ENCODE measurements at regions not wholly inside any gene's neighbourhood (a gene's known extent, or its start where the extent isn't known, plus 50 kb on each side); places are given as distances from the start of the nearest gene placed in this dataset.
A peak's percentile ranks its signal among the peaks of the same experiment; 100 is the strongest.

- H3K27me3 ChIP-seq (ENCODE audit: insufficient read depth), result no peaks in the 10 kb centered on the region
- H3K79me2 ChIP-seq (replicated peaks; ENCODE audit: insufficient read depth), result no peaks in the 10 kb centered on the region
- no peak overlapping the region for H3K4me2 ChIP-seq
- TF ChIP-seq ZNF114 (CRISPR knock-in tag; IDR thresholded peaks at IDR 0.05) (no peak), POLR2AphosphoS5 (IDR thresholded peaks at IDR 0.05; ENCODE audit: low read depth) (no peak), JUNB (IDR thresholded peaks at IDR 0.05; ENCODE audit: unreplicated experiment) (no peak)
- TF ChIP-seq, protein P1, sequence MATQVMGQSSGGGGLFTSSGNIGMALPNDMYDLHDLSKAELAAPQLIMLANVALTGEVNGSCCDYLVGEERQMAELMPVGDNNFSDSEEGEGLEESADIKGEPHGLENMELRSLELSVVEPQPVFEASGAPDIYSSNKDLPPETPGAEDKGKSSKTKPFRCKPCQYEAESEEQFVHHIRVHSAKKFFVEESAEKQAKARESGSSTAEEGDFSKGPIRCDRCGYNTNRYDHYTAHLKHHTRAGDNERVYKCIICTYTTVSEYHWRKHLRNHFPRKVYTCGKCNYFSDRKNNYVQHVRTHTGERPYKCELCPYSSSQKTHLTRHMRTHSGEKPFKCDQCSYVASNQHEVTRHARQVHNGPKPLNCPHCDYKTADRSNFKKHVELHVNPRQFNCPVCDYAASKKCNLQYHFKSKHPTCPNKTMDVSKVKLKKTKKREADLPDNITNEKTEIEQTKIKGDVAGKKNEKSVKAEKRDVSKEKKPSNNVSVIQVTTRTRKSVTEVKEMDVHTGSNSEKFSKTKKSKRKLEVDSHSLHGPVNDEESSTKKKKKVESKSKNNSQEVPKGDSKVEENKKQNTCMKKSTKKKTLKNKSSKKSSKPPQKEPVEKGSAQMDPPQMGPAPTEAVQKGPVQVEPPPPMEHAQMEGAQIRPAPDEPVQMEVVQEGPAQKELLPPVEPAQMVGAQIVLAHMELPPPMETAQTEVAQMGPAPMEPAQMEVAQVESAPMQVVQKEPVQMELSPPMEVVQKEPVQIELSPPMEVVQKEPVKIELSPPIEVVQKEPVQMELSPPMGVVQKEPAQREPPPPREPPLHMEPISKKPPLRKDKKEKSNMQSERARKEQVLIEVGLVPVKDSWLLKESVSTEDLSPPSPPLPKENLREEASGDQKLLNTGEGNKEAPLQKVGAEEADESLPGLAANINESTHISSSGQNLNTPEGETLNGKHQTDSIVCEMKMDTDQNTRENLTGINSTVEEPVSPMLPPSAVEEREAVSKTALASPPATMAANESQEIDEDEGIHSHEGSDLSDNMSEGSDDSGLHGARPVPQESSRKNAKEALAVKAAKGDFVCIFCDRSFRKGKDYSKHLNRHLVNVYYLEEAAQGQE (IDR thresholded peaks at IDR 0.05; ENCODE audit: unreplicated experiment), result no peak
- TF ChIP-seq, protein P2, sequence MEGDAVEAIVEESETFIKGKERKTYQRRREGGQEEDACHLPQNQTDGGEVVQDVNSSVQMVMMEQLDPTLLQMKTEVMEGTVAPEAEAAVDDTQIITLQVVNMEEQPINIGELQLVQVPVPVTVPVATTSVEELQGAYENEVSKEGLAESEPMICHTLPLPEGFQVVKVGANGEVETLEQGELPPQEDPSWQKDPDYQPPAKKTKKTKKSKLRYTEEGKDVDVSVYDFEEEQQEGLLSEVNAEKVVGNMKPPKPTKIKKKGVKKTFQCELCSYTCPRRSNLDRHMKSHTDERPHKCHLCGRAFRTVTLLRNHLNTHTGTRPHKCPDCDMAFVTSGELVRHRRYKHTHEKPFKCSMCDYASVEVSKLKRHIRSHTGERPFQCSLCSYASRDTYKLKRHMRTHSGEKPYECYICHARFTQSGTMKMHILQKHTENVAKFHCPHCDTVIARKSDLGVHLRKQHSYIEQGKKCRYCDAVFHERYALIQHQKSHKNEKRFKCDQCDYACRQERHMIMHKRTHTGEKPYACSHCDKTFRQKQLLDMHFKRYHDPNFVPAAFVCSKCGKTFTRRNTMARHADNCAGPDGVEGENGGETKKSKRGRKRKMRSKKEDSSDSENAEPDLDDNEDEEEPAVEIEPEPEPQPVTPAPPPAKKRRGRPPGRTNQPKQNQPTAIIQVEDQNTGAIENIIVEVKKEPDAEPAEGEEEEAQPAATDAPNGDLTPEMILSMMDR (conservative IDR thresholded peaks at IDR 0.05; ENCODE audit: low read depth in 2 of 2), result no peak
- peaks cover 9% of the 10 kb centered on the region; the same call in 1 of the 2 replicates for H3K4me1 ChIP-seq (ENCODE audit: insufficient read depth)
- H3K36me3 ChIP-seq (ENCODE audit: insufficient read depth), result no peaks in the 10 kb centered on the region
- H3K4me3 ChIP-seq, result no peak overlapping the region
- DNase-seq (ENCODE audit: low spot score), result no peak
- Mint-ChIP-seq H3K4me3 (no peak overlapping the region), H3K9me3 (0 out of 3 replicates have a peak, but pooled peaks cover 3% of the 10 kb centered on the region), H3K27me3 (ENCODE audit: insufficient read depth, low read depth, poor library complexity) (no peaks in the 10 kb centered on the region), H3K4me1 (peaks cover 4% of the 10 kb centered on the region; the same call in 2 of the 3 replicates), H3K36me3 (ENCODE audit: low read depth) (no peaks in the 10 kb centered on the region), H3K27ac (0 out of 2 replicates have a peak overlapping the region, but pooled peaks have one; percentile 34)
- no peaks in the 10 kb centered on the region for H3K9me2 ChIP-seq (ENCODE audit: insufficient read depth)
- no peaks in the 10 kb centered on the region for H3F3A ChIP-seq (replicated peaks; ENCODE audit: low read depth)
- no peak for ATAC-seq
- no peak overlapping the region for H3K27ac ChIP-seq (ENCODE audit: low read depth)
- peak overlapping the region; percentile 72 for H2AFZ ChIP-seq
- no peaks in the 10 kb centered on the region for H4K20me1 ChIP-seq (replicated peaks; ENCODE audit: insufficient read depth)
These were observed 279.4 kb downstream of the RFPL4B start for GRCh38 chr6:112626468-112627082.

DNA sequence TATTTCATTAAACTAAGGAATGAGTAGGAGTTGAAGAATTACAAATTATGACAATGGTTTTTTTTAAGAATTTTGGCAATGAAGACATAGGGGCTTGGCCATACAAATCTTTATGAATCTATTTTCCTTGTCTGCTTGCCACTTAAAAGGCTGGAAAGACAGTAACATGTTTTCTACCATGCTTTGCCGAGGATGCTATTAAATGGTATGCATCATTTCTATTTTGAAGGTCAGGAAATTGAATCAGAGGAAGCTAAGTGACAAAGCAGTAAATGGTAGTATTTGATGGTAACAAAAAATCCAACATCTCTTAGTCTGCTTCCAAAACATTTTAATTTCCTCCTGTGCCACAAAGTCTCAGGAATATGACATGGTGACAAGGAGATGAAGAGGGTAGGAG, 287.2 kb downstream of the RFPL4B start:
- no peaks in the 10 kb centered on the region for H3K27me3 ChIP-seq (ENCODE audit: insufficient read depth)
- H3K79me2 ChIP-seq (replicated peaks; ENCODE audit: insufficient read depth), result no peaks in the 10 kb centered on the region
- H3K4me3 ChIP-seq, result no peak overlapping the region
- Mint-ChIP-seq H3K4me1 (no peaks in the 10 kb centered on the region), H3K36me3 (ENCODE audit: low read depth) (peaks cover 9% of the 10 kb centered on the region; the same call in 2 of the 3 replicates), H3K27me3 (ENCODE audit: insufficient read depth, low read depth, poor library complexity) (no peaks in the 10 kb centered on the region), H3K27ac (no peak overlapping the region), H3K9me3 (peaks cover 24% of the 10 kb centered on the region; the same call in 2 of the 3 replicates), H3K4me3 (no peak overlapping the region)
- H3K36me3 ChIP-seq (ENCODE audit: insufficient read depth), result no peaks in the 10 kb centered on the region
- no peak overlapping the region for H3K4me2 ChIP-seq
- no peak overlapping the region for H3K27ac ChIP-seq (ENCODE audit: low read depth)
- ATAC-seq (no peak), DNase-seq (ENCODE audit: low spot score) (no peak)
- H2AFZ ChIP-seq, result no peak overlapping the region
- no peaks in the 10 kb centered on the region for H3K4me1 ChIP-seq (ENCODE audit: insufficient read depth)
- H3F3A ChIP-seq (replicated peaks; ENCODE audit: low read depth), result no peaks in the 10 kb centered on the region
- no peaks in the 10 kb centered on the region for H4K20me1 ChIP-seq (replicated peaks; ENCODE audit: insufficient read depth)
- no peaks in the 10 kb centered on the region for H3K9me2 ChIP-seq (ENCODE audit: insufficient read depth)
- TF ChIP-seq NANOG (IDR thresholded peaks at IDR 0.05; ENCODE audit: borderline replicate concordance), result no peak
- TF ChIP-seq, protein P2 (conservative IDR thresholded peaks at IDR 0.05; ENCODE audit: low read depth in 2 of 2), result no peak
- TF ChIP-seq, protein P1 (IDR thresholded peaks at IDR 0.05; ENCODE audit: unreplicated experiment), result no peak
- no peak for TF ChIP-seq ZNF331 (CRISPR knock-in tag; IDR thresholded peaks at IDR 0.05; ENCODE audit: low read depth)
- TF ChIP-seq STAT1 (IDR thresholded peaks at IDR 0.05; ENCODE audit: unreplicated experiment), result no peak
- no peak for TF ChIP-seq ZNF114 (CRISPR knock-in tag; IDR thresholded peaks at IDR 0.05)
- TF ChIP-seq, protein P3, sequence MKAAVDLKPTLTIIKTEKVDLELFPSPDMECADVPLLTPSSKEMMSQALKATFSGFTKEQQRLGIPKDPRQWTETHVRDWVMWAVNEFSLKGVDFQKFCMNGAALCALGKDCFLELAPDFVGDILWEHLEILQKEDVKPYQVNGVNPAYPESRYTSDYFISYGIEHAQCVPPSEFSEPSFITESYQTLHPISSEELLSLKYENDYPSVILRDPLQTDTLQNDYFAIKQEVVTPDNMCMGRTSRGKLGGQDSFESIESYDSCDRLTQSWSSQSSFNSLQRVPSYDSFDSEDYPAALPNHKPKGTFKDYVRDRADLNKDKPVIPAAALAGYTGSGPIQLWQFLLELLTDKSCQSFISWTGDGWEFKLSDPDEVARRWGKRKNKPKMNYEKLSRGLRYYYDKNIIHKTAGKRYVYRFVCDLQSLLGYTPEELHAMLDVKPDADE (IDR thresholded peaks at IDR 0.05), result no peak
- TF ChIP-seq EZH2 (IDR thresholded peaks at IDR 0.05; ENCODE audit: low read depth, unreplicated experiment), result no peak
